ENCODE measurements at regions not wholly inside any gene's neighbourhood (a gene's known extent, or its start where the extent isn't known, plus 50 kb on each side); places are given as distances from the start of the nearest gene placed in this dataset.
A peak's percentile ranks its signal among the peaks of the same experiment; 100 is the strongest.

GRCh38 chr12:25752710-25753309 lies 199.7 kb upstream of the LMNTD1 start:
- H3K79me1 ChIP-seq (replicated peaks; ENCODE audit: low read length, poor library complexity, severe bottlenecking): no peaks in the 10 kb centered on the region
- no peaks in the 10 kb centered on the region for H3K27me3 ChIP-seq (ENCODE audit: control insufficient read depth in 1 of 2, insufficient read depth in 1 of 2, low read length in 2 of 2)
- H3K9me3 ChIP-seq (ENCODE audit: control insufficient read depth, low read length): no peaks in the 10 kb centered on the region
- H2AK5ac ChIP-seq (ENCODE audit: low read length, severe bottlenecking): no peak overlapping the region
- no peak overlapping the region for H3K27ac ChIP-seq (ENCODE audit: low read length, poor library complexity, severe bottlenecking)
- no peak overlapping the region for H4K8ac ChIP-seq (ENCODE audit: low read length)
- no peak overlapping the region for H3K9ac ChIP-seq (ENCODE audit: low read length)
- no peak overlapping the region for H3K4ac ChIP-seq (ENCODE audit: low read depth in 1 of 2, low read length in 2 of 2)
- no peak overlapping the region for H2BK5ac ChIP-seq (ENCODE audit: low read depth, low read length, poor library complexity, severe bottlenecking)
- H3K18ac ChIP-seq (ENCODE audit: low read depth in 1 of 2, low read length in 2 of 2): no peak overlapping the region
- peaks cover 2% of the 10 kb centered on the region for H3K4me1 ChIP-seq (ENCODE audit: control insufficient read depth, insufficient read depth, low read depth, low read length)
- H2BK15ac ChIP-seq (ENCODE audit: low read depth, poor library complexity, severe bottlenecking): no peak overlapping the region
- H2BK120ac ChIP-seq (ENCODE audit: low read depth, low read length): no peak overlapping the region
- no CpG with 5 or more reads among the region's 1 CpG for WGBS
- no peak overlapping the region for H3K14ac ChIP-seq (ENCODE audit: low read length in 2 of 2)
- no peaks in the 10 kb centered on the region for H3K36me3 ChIP-seq (ENCODE audit: control insufficient read depth in 1 of 2, insufficient read depth in 2 of 2, low read depth in 1 of 2, low read length in 2 of 2)
- H4K91ac ChIP-seq (ENCODE audit: low read length): no peak overlapping the region
- no peak overlapping the region for H3K23ac ChIP-seq (ENCODE audit: low read length in 2 of 2)
- H3K4me3 ChIP-seq (ENCODE audit: insufficient read depth in 1 of 2, low read depth in 1 of 2, low read length in 2 of 2): no peak overlapping the region
- no peak overlapping the region for H2BK12ac ChIP-seq (ENCODE audit: low read length in 2 of 2)
- DNase-seq: no peak
- H2AFZ ChIP-seq (ENCODE audit: low read depth, low read length): no peak overlapping the region
- H3K4me2 ChIP-seq (ENCODE audit: low read length, poor library complexity, severe bottlenecking): no peak overlapping the region

- Histone ChIP-seq H3K27ac (ENCODE audit: low read length, poor library complexity, severe bottlenecking) (no peak overlapping the region), H2BK12ac (ENCODE audit: low read length in 2 of 2) (no peak overlapping the region), H3K4ac (ENCODE audit: low read depth in 1 of 2, low read length in 2 of 2) (no peak overlapping the region), H2BK120ac (ENCODE audit: low read depth, low read length) (no peak overlapping the region), H3K9ac (ENCODE audit: low read length) (no peak overlapping the region), H2AFZ (ENCODE audit: low read depth, low read length) (no peak overlapping the region), H2AK5ac (ENCODE audit: low read length, severe bottlenecking) (no peak overlapping the region), H3K18ac (ENCODE audit: low read depth in 1 of 2, low read length in 2 of 2) (no peak overlapping the region), H3K23ac (ENCODE audit: low read length in 2 of 2) (no peak overlapping the region), H3K36me3 (ENCODE audit: control insufficient read depth in 1 of 2, insufficient read depth in 2 of 2, low read depth in 1 of 2, low read length in 2 of 2) (no peaks in the 10 kb centered on the region), H3K79me1 (replicated peaks; ENCODE audit: low read length, poor library complexity, severe bottlenecking) (no peaks in the 10 kb centered on the region), H2BK5ac (ENCODE audit: low read depth, low read length, poor library complexity, severe bottlenecking) (no peak overlapping the region), H4K8ac (ENCODE audit: low read length) (no peak overlapping the region), H3K4me2 (ENCODE audit: low read length, poor library complexity, severe bottlenecking) (no peak overlapping the region), H3K4me1 (ENCODE audit: control insufficient read depth, insufficient read depth, low read depth, low read length) (peaks cover 2% of the 10 kb centered on the region), H3K14ac (ENCODE audit: low read length in 2 of 2) (no peak overlapping the region), H4K91ac (ENCODE audit: low read length) (no peak overlapping the region), H2BK15ac (ENCODE audit: low read depth, poor library complexity, severe bottlenecking) (no peak overlapping the region), H3K27me3 (ENCODE audit: control insufficient read depth in 1 of 2, insufficient read depth in 1 of 2, low read length in 2 of 2) (no peaks in the 10 kb centered on the region), H3K4me3 (ENCODE audit: insufficient read depth in 1 of 2, low read depth in 1 of 2, low read length in 2 of 2) (no peak overlapping the region), H3K9me3 (ENCODE audit: control insufficient read depth, low read length) (no peaks in the 10 kb centered on the region)
- DNase-seq: no peak
- WGBS: 100% methylated on average over 1 of the region's 4 CpGs
These were observed 202.3 kb upstream of the LMNTD1 start for GRCh38 chr12:25755136-25755970.

DNA sequence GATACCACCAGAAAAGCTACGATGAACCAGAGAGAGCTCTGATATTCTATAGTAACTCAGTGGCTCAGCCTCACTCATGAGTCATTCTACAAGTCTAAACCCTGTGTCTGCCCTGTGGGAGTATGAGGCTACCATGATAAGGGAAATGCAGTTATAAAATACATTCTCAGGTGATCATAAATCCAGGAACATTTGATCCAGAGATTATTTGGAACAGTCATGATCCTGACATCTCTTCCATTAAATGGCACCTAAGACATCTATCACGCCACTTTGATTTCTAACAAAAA lies 202.6 kb upstream of the RASSF8 start:
- no peak overlapping the region for H4K91ac ChIP-seq (ENCODE audit: low read length)
- H2BK120ac ChIP-seq (ENCODE audit: low read depth, low read length): no peak overlapping the region
- H3K36me3 ChIP-seq (ENCODE audit: control insufficient read depth in 1 of 2, insufficient read depth in 2 of 2, low read depth in 1 of 2, low read length in 2 of 2): no peaks in the 10 kb centered on the region
- no peaks in the 10 kb centered on the region for H3K9me3 ChIP-seq (ENCODE audit: control insufficient read depth, low read length)
- H2BK12ac ChIP-seq (ENCODE audit: low read length in 2 of 2): no peak overlapping the region
- no peak overlapping the region for H3K18ac ChIP-seq (ENCODE audit: low read depth in 1 of 2, low read length in 2 of 2)
- no peak overlapping the region for H3K4me2 ChIP-seq (ENCODE audit: low read length, poor library complexity, severe bottlenecking)
- no peak overlapping the region for H3K4me3 ChIP-seq (ENCODE audit: insufficient read depth in 1 of 2, low read depth in 1 of 2, low read length in 2 of 2)
- no peak overlapping the region for H2AK5ac ChIP-seq (ENCODE audit: low read length, severe bottlenecking)
- H3K27me3 ChIP-seq (ENCODE audit: control insufficient read depth in 1 of 2, insufficient read depth in 1 of 2, low read length in 2 of 2): no peaks in the 10 kb centered on the region
- no peaks in the 10 kb centered on the region for H3K79me1 ChIP-seq (replicated peaks; ENCODE audit: low read length, poor library complexity, severe bottlenecking)
- no peak overlapping the region for H3K27ac ChIP-seq (ENCODE audit: low read length, poor library complexity, severe bottlenecking)
- no peak overlapping the region for H4K8ac ChIP-seq (ENCODE audit: low read length)
- no peak overlapping the region for H2BK15ac ChIP-seq (ENCODE audit: low read depth, poor library complexity, severe bottlenecking)
- no peak overlapping the region for H3K14ac ChIP-seq (ENCODE audit: low read length in 2 of 2)
- H3K9ac ChIP-seq (ENCODE audit: low read length): no peak overlapping the region
- no peak overlapping the region for H2BK5ac ChIP-seq (ENCODE audit: low read depth, low read length, poor library complexity, severe bottlenecking)
- 0% methylated on average over 1 of the region's 2 CpGs for WGBS
- H3K4me1 ChIP-seq (ENCODE audit: control insufficient read depth, insufficient read depth, low read depth, low read length): peaks cover 2% of the 10 kb centered on the region
- DNase-seq: no peak
- H3K4ac ChIP-seq (ENCODE audit: low read depth in 1 of 2, low read length in 2 of 2): no peak overlapping the region
- no peak overlapping the region for H2AFZ ChIP-seq (ENCODE audit: low read depth, low read length)
- H3K23ac ChIP-seq (ENCODE audit: low read length in 2 of 2): no peak overlapping the region

GRCh38 chr12:25757037-25757665 lies 201.3 kb upstream of the RASSF8 start:
- Histone ChIP-seq H2BK12ac (ENCODE audit: low read length in 2 of 2) (no peak overlapping the region), H2AK5ac (ENCODE audit: low read length, severe bottlenecking) (no peak overlapping the region), H4K91ac (ENCODE audit: low read length) (no peak overlapping the region), H3K27ac (ENCODE audit: low read length, poor library complexity, severe bottlenecking) (peak overlapping the region; percentile 35), H3K14ac (ENCODE audit: low read length in 2 of 2) (no peak overlapping the region), H3K4me1 (ENCODE audit: control insufficient read depth, insufficient read depth, low read depth, low read length) (peaks cover 2% of the 10 kb centered on the region), H3K18ac (ENCODE audit: low read depth in 1 of 2, low read length in 2 of 2) (no peak overlapping the region), H2BK5ac (ENCODE audit: low read depth, low read length, poor library complexity, severe bottlenecking) (no peak overlapping the region), H3K4me2 (ENCODE audit: low read length, poor library complexity, severe bottlenecking) (no peak overlapping the region), H3K4ac (ENCODE audit: low read depth in 1 of 2, low read length in 2 of 2) (no peak overlapping the region), H3K27me3 (ENCODE audit: control insufficient read depth in 1 of 2, insufficient read depth in 1 of 2, low read length in 2 of 2) (no peaks in the 10 kb centered on the region), H3K23ac (ENCODE audit: low read length in 2 of 2) (no peak overlapping the region), H2BK120ac (ENCODE audit: low read depth, low read length) (no peak overlapping the region), H3K9ac (ENCODE audit: low read length) (no peak overlapping the region), H3K9me3 (ENCODE audit: control insufficient read depth, low read length) (no peaks in the 10 kb centered on the region), H2AFZ (ENCODE audit: low read depth, low read length) (no peak overlapping the region), H3K79me1 (replicated peaks; ENCODE audit: low read length, poor library complexity, severe bottlenecking) (no peaks in the 10 kb centered on the region), H3K4me3 (ENCODE audit: insufficient read depth in 1 of 2, low read depth in 1 of 2, low read length in 2 of 2) (no peak overlapping the region), H2BK15ac (ENCODE audit: low read depth, poor library complexity, severe bottlenecking) (no peak overlapping the region), H4K8ac (ENCODE audit: low read length) (no peak overlapping the region), H3K36me3 (ENCODE audit: control insufficient read depth in 1 of 2, insufficient read depth in 2 of 2, low read depth in 1 of 2, low read length in 2 of 2) (no peaks in the 10 kb centered on the region)
- WGBS: 79% methylated on average over 1 of the region's 1 CpG
- DNase-seq: peak; percentile 12
